Lower lobe of right lung (tissue), 2 donors: ENCODE measurements at regions not wholly inside any gene's neighbourhood (a gene's known extent, or its start where the extent isn't known, plus 50 kb on each side); places are given as distances from the start of the nearest gene placed in this dataset.
"Not testable (repeated sequence)": the region's sequence is repeated elsewhere in the genome, so short reads cannot be mapped to it uniquely, and the experiment has no call there.

ENCODE experiments used
- ATAC-seq, 2 donors: fragments of 200-7000 bp; cut with Tn5 transposase; one replicate each; pipeline ENCODE4 v1.9.1; 2020 to 2022; ENCODE audit warnings: mild to moderate bottlenecking in 2 of 2, moderate library complexity in 2 of 2
- DNase-seq: peaks from one replicate; pipeline ENCODE4 v3.0.0-alpha.2; 2020
- H3K27ac ChIP-seq: fragments of 200-600 bp; one replicate; pipeline ENCODE4 v1.8.0; 2022
- H3K27me3 ChIP-seq: fragments of 200-600 bp; one replicate; pipeline ENCODE4 v1.8.0; 2022; ENCODE audit warnings: low read depth
- H3K36me3 ChIP-seq: fragments of 200-600 bp; one replicate; pipeline ENCODE4 v1.8.0; 2022; ENCODE audit warnings: mild to moderate bottlenecking
- H3K4me1 ChIP-seq: fragments of 200-600 bp; one replicate; pipeline ENCODE4 v1.8.0; 2022
- H3K4me3 ChIP-seq: fragments of 200-600 bp; one replicate; pipeline ENCODE4 v1.8.0; 2022; ENCODE audit warnings: mild to moderate bottlenecking
- H3K9me3 ChIP-seq: fragments of 200-600 bp; one replicate; pipeline ENCODE4 v1.8.0; 2022
- CTCF ChIP-seq: fragments of 200-600 bp; IDR thresholded peaks from one replicate; pipeline ENCODE4 v1.8.0; 2022; ENCODE audit warnings: antibody characterized with exemption, mild to moderate bottlenecking
- intact Hi-C: fragments of 100-400 bp; cut with DNase I; formaldehyde crosslinking; loops from one replicate; pipeline ENCODE4 v1.11.0; 2022
- donor health status: DM: no; HTN: yes; CAD: no; lungs with severe emphysema.

GRCh38 chr5:21574438-21574837 lies 1278.7 kb downstream of the CDH12 start:
- Histone ChIP-seq H3K4me1 (no peaks in the 10 kb centered on the region), H3K9me3 (no peaks in the 10 kb centered on the region), H3K27ac (no peak overlapping the region), H3K36me3 (no peaks in the 10 kb centered on the region), H3K4me3 (no peak overlapping the region), H3K27me3 (no peaks in the 10 kb centered on the region)
- DNase-seq (no peak), ATAC-seq (no peak)
- intact Hi-C loops, result no loop called here
- TF ChIP-seq CTCF, result no peak

- intact Hi-C loops, result no loop called here
- no peak for DNase-seq
- no peak overlapping the region for H3K27ac ChIP-seq
These were observed 1279.5 kb downstream of the CDH12 start for GRCh38 chr5:21573416-21574314.

GRCh38 chr5:21571196-21571595 lies 1281.9 kb downstream of the CDH12 start:
- H3K27me3 ChIP-seq, DNase-seq, H3K27ac ChIP-seq, H3K36me3 ChIP-seq, H3K9me3 ChIP-seq, intact Hi-C loops, H3K4me1 ChIP-seq, H3K4me3 ChIP-seq, ATAC-seq: not testable (repeated sequence)

More at GRCh38 chr5:21573416-21574314, 1279.5 kb downstream of the CDH12 start:
- no peak for ATAC-seq
- no peaks in the 10 kb centered on the region for H3K9me3 ChIP-seq
- H3K4me1 ChIP-seq, result no peaks in the 10 kb centered on the region
- TF ChIP-seq CTCF, result no peak
- no peak overlapping the region for H3K4me3 ChIP-seq
- H3K27me3 ChIP-seq, result no peaks in the 10 kb centered on the region
- H3K36me3 ChIP-seq, result no peaks in the 10 kb centered on the region

- H3K4me1 ChIP-seq, intact Hi-C loops, H3K9me3 ChIP-seq, H3K27ac ChIP-seq, ATAC-seq, DNase-seq, H3K27me3 ChIP-seq, H3K4me3 ChIP-seq, H3K36me3 ChIP-seq: not testable (repeated sequence)
These were observed 1294.0 kb downstream of the CDH12 start for GRCh38 chr5:21559109-21559508.

- H3K27ac ChIP-seq, H3K36me3 ChIP-seq, DNase-seq, H3K4me1 ChIP-seq, H3K9me3 ChIP-seq, H3K4me3 ChIP-seq, ATAC-seq, H3K27me3 ChIP-seq, intact Hi-C loops: not testable (repeated sequence)
These were observed 1300.9 kb downstream of the CDH12 start for GRCh38 chr5:21552263-21552662.

GRCh38 chr5:21550916-21551315 lies 1302.2 kb downstream of the CDH12 start:
- H3K27ac ChIP-seq, H3K4me3 ChIP-seq, H3K9me3 ChIP-seq, ATAC-seq, intact Hi-C loops, H3K36me3 ChIP-seq, DNase-seq, H3K4me1 ChIP-seq, H3K27me3 ChIP-seq: not testable (repeated sequence)

GRCh38 chr5:21547656-21548055 lies 1305.5 kb downstream of the CDH12 start:
- H3K27me3 ChIP-seq, H3K9me3 ChIP-seq, H3K36me3 ChIP-seq, H3K4me1 ChIP-seq, H3K4me3 ChIP-seq, DNase-seq, H3K27ac ChIP-seq, ATAC-seq, intact Hi-C loops: not testable (repeated sequence)

- H3K27ac ChIP-seq, intact Hi-C loops, H3K4me1 ChIP-seq, H3K4me3 ChIP-seq, H3K9me3 ChIP-seq, H3K27me3 ChIP-seq, H3K36me3 ChIP-seq, DNase-seq, ATAC-seq: not testable (repeated sequence)
These were observed 1318.0 kb downstream of the CDH12 start for GRCh38 chr5:21535114-21535513.

GRCh38 chr5:21521157-21521556 lies 1332.0 kb downstream of the CDH12 start:
- H3K4me1 ChIP-seq, H3K27me3 ChIP-seq, H3K27ac ChIP-seq, ATAC-seq, H3K9me3 ChIP-seq, DNase-seq, H3K36me3 ChIP-seq, intact Hi-C loops, H3K4me3 ChIP-seq: not testable (repeated sequence)

- H3K4me1 ChIP-seq, H3K4me3 ChIP-seq, H3K27ac ChIP-seq, intact Hi-C loops, H3K27me3 ChIP-seq, DNase-seq, ATAC-seq, H3K9me3 ChIP-seq: not testable (repeated sequence)
- H3K36me3 ChIP-seq, result peaks cover 24% of the 10 kb centered on the region
These were observed 1356.2 kb downstream of the CDH12 start for GRCh38 chr5:21496926-21497325.

- DNase-seq, H3K9me3 ChIP-seq, H3K27me3 ChIP-seq, intact Hi-C loops, H3K4me3 ChIP-seq, H3K4me1 ChIP-seq, ATAC-seq, H3K27ac ChIP-seq: not testable (repeated sequence)
- H3K36me3 ChIP-seq, result peaks cover 30% of the 10 kb centered on the region
These were observed 1357.1 kb downstream of the CDH12 start for GRCh38 chr5:21496056-21496455.

GRCh38 chr5:21495235-21495634 lies 1357.9 kb downstream of the CDH12 start:
- ATAC-seq, H3K27ac ChIP-seq, H3K4me1 ChIP-seq, DNase-seq, H3K4me3 ChIP-seq, intact Hi-C loops, H3K27me3 ChIP-seq, H3K9me3 ChIP-seq: not testable (repeated sequence)
- peaks cover 31% of the 10 kb centered on the region for H3K36me3 ChIP-seq
